ENCODE measurements at regions not wholly inside any gene's neighbourhood (a gene's known extent, or its start where the extent isn't known, plus 50 kb on each side); places are given as distances from the start of the nearest gene placed in this dataset.
"Not testable (repeated sequence)": the region's sequence is repeated elsewhere in the genome, so short reads cannot be mapped to it uniquely, and the experiment has no call there.

DNA sequence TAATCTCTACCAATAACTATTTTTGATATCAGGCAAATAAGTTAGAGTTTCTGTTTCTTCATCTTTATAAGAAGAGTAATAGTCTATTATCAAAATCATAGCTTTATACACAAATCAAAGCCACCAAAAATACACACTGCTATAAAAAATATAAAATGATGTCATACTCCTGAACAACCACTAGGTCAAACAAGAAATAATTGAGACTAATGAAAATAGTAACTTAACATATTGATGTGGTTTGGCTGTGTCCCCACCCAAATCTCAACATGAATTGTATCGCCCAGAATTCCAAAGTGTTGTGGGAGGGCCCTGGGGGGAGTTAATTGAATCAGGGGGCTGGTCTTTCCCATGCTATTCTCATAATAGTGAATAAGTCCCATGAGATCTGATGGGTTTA, 2277.5 kb downstream of the ARAP2 start:
- CTCF ChIA-PET = no interaction called here
- POLR2A ChIA-PET = no interaction called here
- Mint-ChIP-seq H3K27me3 (ENCODE audit: insufficient read depth, unreplicated experiment) (no peaks in the 10 kb centered on the region), H3K4me1 (ENCODE audit: low read depth, unreplicated experiment) (no peaks in the 10 kb centered on the region), H3K4me3 (ENCODE audit: unreplicated experiment) (no peak overlapping the region), H3K9me3 (ENCODE audit: unreplicated experiment) (no peaks in the 10 kb centered on the region), H3K27ac (ENCODE audit: unreplicated experiment) (no peak overlapping the region), H3K36me3 (ENCODE audit: insufficient read depth, unreplicated experiment) (no peaks in the 10 kb centered on the region)
- H3K36me3 ChIP-seq (ENCODE audit: control insufficient read depth, insufficient read depth, low read length) = no peaks in the 10 kb centered on the region
- no peak overlapping the region for H3K4me3 ChIP-seq (ENCODE audit: low read depth, low read length)
- TF ChIP-seq, protein P1, sequence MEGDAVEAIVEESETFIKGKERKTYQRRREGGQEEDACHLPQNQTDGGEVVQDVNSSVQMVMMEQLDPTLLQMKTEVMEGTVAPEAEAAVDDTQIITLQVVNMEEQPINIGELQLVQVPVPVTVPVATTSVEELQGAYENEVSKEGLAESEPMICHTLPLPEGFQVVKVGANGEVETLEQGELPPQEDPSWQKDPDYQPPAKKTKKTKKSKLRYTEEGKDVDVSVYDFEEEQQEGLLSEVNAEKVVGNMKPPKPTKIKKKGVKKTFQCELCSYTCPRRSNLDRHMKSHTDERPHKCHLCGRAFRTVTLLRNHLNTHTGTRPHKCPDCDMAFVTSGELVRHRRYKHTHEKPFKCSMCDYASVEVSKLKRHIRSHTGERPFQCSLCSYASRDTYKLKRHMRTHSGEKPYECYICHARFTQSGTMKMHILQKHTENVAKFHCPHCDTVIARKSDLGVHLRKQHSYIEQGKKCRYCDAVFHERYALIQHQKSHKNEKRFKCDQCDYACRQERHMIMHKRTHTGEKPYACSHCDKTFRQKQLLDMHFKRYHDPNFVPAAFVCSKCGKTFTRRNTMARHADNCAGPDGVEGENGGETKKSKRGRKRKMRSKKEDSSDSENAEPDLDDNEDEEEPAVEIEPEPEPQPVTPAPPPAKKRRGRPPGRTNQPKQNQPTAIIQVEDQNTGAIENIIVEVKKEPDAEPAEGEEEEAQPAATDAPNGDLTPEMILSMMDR (IDR thresholded peaks at IDR 0.05; ENCODE audit: insufficient read depth in 1 of 2, low read depth in 1 of 2, low read length in 1 of 2, severe bottlenecking in 1 of 2, unreplicated experiment in 1 of 2) = no peak
- no TSS peak for BruUV-seq (replicated peaks)
- no peaks in the 10 kb centered on the region for H3K4me1 ChIP-seq
- no peak for DNase-seq
- H3K27me3 ChIP-seq (replicated peaks; ENCODE audit: control insufficient read depth, insufficient read depth, low read length) = no peaks in the 10 kb centered on the region
- no peaks in the 10 kb centered on the region for H3K9me3 ChIP-seq
- intact Hi-C loops (cut with micrococcal nuclease; ENCODE audit: unreplicated experiment) = no loop called here

DNA sequence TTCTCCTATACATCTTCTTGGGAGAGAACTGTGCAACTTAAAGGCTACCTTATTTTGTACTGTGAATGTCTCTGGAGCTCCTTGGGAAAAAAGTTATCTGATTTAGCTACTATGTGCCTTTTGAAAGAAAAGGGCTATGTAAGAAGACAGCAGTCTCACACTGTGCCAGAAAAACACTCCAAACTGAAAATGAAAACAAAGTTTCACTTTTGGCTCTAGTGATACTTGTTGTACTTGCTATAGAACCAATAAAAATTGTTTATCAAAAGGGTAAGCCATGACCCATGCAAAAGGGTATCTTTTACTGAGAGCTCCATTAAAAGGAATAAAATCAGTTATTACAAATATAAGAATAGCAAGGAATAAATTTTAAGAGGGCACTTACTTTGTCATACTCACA, 2270.0 kb downstream of the ARAP2 start:
- no TSS peak for BruUV-seq (replicated peaks)
- CTCF ChIA-PET = no interaction called here
- intact Hi-C loops (cut with micrococcal nuclease; ENCODE audit: unreplicated experiment) = no loop called here
- POLR2A ChIA-PET = no interaction called here
- H3K4me3 Mint-ChIP-seq (ENCODE audit: unreplicated experiment) = no peak overlapping the region
- no peaks in the 10 kb centered on the region for H3K27me3 Mint-ChIP-seq (ENCODE audit: insufficient read depth, unreplicated experiment)
- no peaks in the 10 kb centered on the region for H3K36me3 Mint-ChIP-seq (ENCODE audit: insufficient read depth, unreplicated experiment)
- TF ChIP-seq, protein P1 (IDR thresholded peaks at IDR 0.05; ENCODE audit: insufficient read depth in 1 of 2, low read depth in 1 of 2, low read length in 1 of 2, severe bottlenecking in 1 of 2, unreplicated experiment in 1 of 2) = no peak
- no peaks in the 10 kb centered on the region for H3K36me3 ChIP-seq (ENCODE audit: control insufficient read depth, insufficient read depth, low read length)
- H3K9me3 ChIP-seq = no peaks in the 10 kb centered on the region
- H3K27ac Mint-ChIP-seq (ENCODE audit: unreplicated experiment) = no peak overlapping the region
- no peaks in the 10 kb centered on the region for H3K4me1 Mint-ChIP-seq (ENCODE audit: low read depth, unreplicated experiment)
- DNase-seq = no peak
- no peaks in the 10 kb centered on the region for H3K9me3 Mint-ChIP-seq (ENCODE audit: unreplicated experiment)
- H3K27me3 ChIP-seq (replicated peaks; ENCODE audit: control insufficient read depth, insufficient read depth, low read length) = no peaks in the 10 kb centered on the region
- no peak overlapping the region for H3K4me3 ChIP-seq (ENCODE audit: low read depth, low read length)
- no peaks in the 10 kb centered on the region for H3K4me1 ChIP-seq

DNA sequence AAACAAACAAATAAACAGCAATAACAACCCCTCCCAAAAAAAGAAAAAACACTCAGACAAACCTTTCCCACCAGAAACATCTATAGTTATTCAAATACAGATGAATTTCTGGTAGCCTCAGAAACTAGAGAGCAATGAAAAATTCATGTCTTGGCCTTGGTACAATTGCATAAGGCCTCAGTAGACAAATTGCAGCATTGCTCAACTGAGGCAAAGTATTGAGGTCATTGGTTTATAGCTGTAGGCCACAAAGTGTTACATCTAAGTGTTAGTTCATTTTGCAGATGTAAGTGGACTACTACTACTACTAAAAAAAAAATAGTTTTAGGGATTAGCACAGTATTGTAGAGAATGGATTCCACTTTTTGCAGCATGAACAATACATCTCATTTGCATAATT, 2268.3 kb downstream of the ARAP2 start:
- TF ChIP-seq, protein P1 (IDR thresholded peaks at IDR 0.05; ENCODE audit: insufficient read depth in 1 of 2, low read depth in 1 of 2, low read length in 1 of 2, severe bottlenecking in 1 of 2, unreplicated experiment in 1 of 2) = no peak
- no peaks in the 10 kb centered on the region for H3K9me3 Mint-ChIP-seq (ENCODE audit: unreplicated experiment)
- no TSS peak for BruUV-seq (replicated peaks)
- Histone ChIP-seq H3K9me3 (no peaks in the 10 kb centered on the region), H3K27me3 (replicated peaks; ENCODE audit: control insufficient read depth, insufficient read depth, low read length) (no peaks in the 10 kb centered on the region), H3K4me1 (no peaks in the 10 kb centered on the region), H3K36me3 (ENCODE audit: control insufficient read depth, insufficient read depth, low read length) (no peaks in the 10 kb centered on the region), H3K4me3 (ENCODE audit: low read depth, low read length) (no peak overlapping the region)
- no peak for DNase-seq
- no peaks in the 10 kb centered on the region for H3K36me3 Mint-ChIP-seq (ENCODE audit: insufficient read depth, unreplicated experiment)
- H3K4me3 Mint-ChIP-seq (ENCODE audit: unreplicated experiment) = no peak overlapping the region
- POLR2A ChIA-PET = no interaction called here
- CTCF ChIA-PET = no interaction called here
- no peak overlapping the region for H3K27ac Mint-ChIP-seq (ENCODE audit: unreplicated experiment)
- no peaks in the 10 kb centered on the region for H3K27me3 Mint-ChIP-seq (ENCODE audit: insufficient read depth, unreplicated experiment)
- intact Hi-C loops (cut with micrococcal nuclease; ENCODE audit: unreplicated experiment) = no loop called here
- H3K4me1 Mint-ChIP-seq (ENCODE audit: low read depth, unreplicated experiment) = no peaks in the 10 kb centered on the region

GRCh38 chr4:33979781-33980180, 2264.5 kb downstream of the ARAP2 start:
- H3K9me3 Mint-ChIP-seq (ENCODE audit: unreplicated experiment); H3K9me3 ChIP-seq; CTCF ChIA-PET; H3K36me3 Mint-ChIP-seq (ENCODE audit: insufficient read depth, unreplicated experiment); BruUV-seq (replicated peaks); intact Hi-C loops (cut with micrococcal nuclease; ENCODE audit: unreplicated experiment); POLR2A ChIA-PET; H3K27ac Mint-ChIP-seq (ENCODE audit: unreplicated experiment); DNase-seq; H3K4me3 Mint-ChIP-seq (ENCODE audit: unreplicated experiment); H3K4me1 Mint-ChIP-seq (ENCODE audit: low read depth, unreplicated experiment); H3K36me3 ChIP-seq (ENCODE audit: control insufficient read depth, insufficient read depth, low read length); H3K27me3 Mint-ChIP-seq (ENCODE audit: insufficient read depth, unreplicated experiment); H3K4me1 ChIP-seq; H3K4me3 ChIP-seq (ENCODE audit: low read depth, low read length); H3K27me3 ChIP-seq (replicated peaks; ENCODE audit: control insufficient read depth, insufficient read depth, low read length): not testable (repeated sequence)

All from Caco-2 (cell line).